Breast epithelium (tissue), 4 donors: ENCODE measurements at regions not wholly inside any gene's neighbourhood (a gene's known extent, or its start where the extent isn't known, plus 50 kb on each side); places are given as distances from the start of the nearest gene placed in this dataset.

Experiments used
- DNase-seq, 2 donors: peaks; one replicate each; pipeline ENCODE4 v3.0.0-alpha.2; 2019; ENCODE audit warnings: low spot score in 2 of 2
- H3K27ac ChIP-seq, 2 donors: fragments of 200-600 bp; sonication (generic) in 1 of 2; one replicate each; pipeline ENCODE4 v1.5.1; 2016 to 2019; ENCODE audit warnings: mild to moderate bottlenecking in 1 of 2
- H3K27me3 ChIP-seq, 2 donors: fragments of 200-600 bp; sonication (generic) in 1 of 2; one replicate each; pipeline versions ENCODE4 v1.5.1 to v1.6.0; 2017 to 2019; ENCODE audit warnings: control low read depth in 1 of 2, mild to moderate bottlenecking in 1 of 2
- H3K36me3 ChIP-seq: fragments of 200-600 bp; one replicate; pipeline ENCODE4 v1.5.1; 2019
- H3K4me1 ChIP-seq, 2 donors: fragments of 200-600 bp; sonication (generic); one replicate each; pipeline ENCODE4 v1.5.1; 2016 to 2019; ENCODE audit warnings: control low read depth in 1 of 2
- H3K4me3 ChIP-seq, 3 donors: fragments of 200-600 bp; sonication (generic); 1 replicate in 2 of 3; 2 replicates in 1 of 3; pipeline ENCODE4 v1.5.1; 2016 to 2019; ENCODE audit warnings: mild to moderate bottlenecking in 3 of 3, moderate library complexity in 2 of 3
- H3K9me3 ChIP-seq, 2 donors: fragments of 200-600 bp; sonication (generic) in 1 of 2; one replicate each; pipeline ENCODE4 v1.5.1; 2016 to 2019; ENCODE audit warnings: control low read depth in 1 of 2
- POLR2A ChIP-seq: fragments of 450-650 bp; IDR thresholded peaks from one replicate; pipeline ENCODE4 v1.6.1; 2016; ENCODE audit warnings: antibody characterized with exemption, mild to moderate bottlenecking, moderate library complexity
- POLR2AphosphoS5 ChIP-seq, 3 donors: sonication (generic); formaldehyde crosslinking; IDR thresholded peaks; one replicate each; pipeline ENCODE4 v1.6.1; 2017; ENCODE audit warnings: antibody characterized with exemption in 3 of 3
- intact Hi-C: fragments of 100-400 bp; cut with DNase I; formaldehyde crosslinking; loops from one replicate; pipeline ENCODE4 v1.15.1; 2023; ENCODE audit warnings: low total_unique reads
- TF ChIP-seq, protein P1 (sequence below), 3 donors: fragments of 450-650 bp; IDR thresholded peaks; one replicate each; pipeline ENCODE4 v1.5.1; 2016 to 2017; ENCODE audit warnings: antibody characterized with exemption in 3 of 3, mild to moderate bottlenecking in 3 of 3, moderate library complexity in 3 of 3

DNA sequence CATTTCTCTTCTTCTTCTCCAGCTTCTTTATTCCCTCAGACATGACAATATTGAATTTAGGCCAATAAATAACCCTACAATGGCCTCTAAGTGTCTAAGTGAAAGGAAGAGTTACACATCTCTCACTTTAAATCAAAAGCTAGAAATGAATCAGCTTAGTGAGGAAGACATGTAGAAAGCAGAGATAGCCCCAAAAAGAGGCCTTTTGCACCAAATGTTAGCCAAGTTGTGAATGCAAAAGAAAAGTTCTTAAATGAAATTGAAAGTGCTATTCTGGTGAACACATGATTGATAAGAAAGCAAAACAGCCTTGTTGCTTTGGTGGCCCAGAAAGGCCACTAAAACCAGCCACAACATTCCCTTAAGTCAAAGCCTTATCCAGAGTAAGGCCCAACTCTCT lies 146.2 kb upstream of the HHIP start:
- no peaks in the 10 kb centered on the region for H3K9me3 ChIP-seq
- H3K36me3 ChIP-seq = no peaks in the 10 kb centered on the region
- intact Hi-C loops = no loop called here
- H3K27me3 ChIP-seq = no peaks in the 10 kb centered on the region
- no peak overlapping the region for H3K27ac ChIP-seq
- DNase-seq = no peak
- TF ChIP-seq POLR2AphosphoS5 (IDR thresholded peaks at IDR 0.05) = no peak
- TF ChIP-seq, protein P1, sequence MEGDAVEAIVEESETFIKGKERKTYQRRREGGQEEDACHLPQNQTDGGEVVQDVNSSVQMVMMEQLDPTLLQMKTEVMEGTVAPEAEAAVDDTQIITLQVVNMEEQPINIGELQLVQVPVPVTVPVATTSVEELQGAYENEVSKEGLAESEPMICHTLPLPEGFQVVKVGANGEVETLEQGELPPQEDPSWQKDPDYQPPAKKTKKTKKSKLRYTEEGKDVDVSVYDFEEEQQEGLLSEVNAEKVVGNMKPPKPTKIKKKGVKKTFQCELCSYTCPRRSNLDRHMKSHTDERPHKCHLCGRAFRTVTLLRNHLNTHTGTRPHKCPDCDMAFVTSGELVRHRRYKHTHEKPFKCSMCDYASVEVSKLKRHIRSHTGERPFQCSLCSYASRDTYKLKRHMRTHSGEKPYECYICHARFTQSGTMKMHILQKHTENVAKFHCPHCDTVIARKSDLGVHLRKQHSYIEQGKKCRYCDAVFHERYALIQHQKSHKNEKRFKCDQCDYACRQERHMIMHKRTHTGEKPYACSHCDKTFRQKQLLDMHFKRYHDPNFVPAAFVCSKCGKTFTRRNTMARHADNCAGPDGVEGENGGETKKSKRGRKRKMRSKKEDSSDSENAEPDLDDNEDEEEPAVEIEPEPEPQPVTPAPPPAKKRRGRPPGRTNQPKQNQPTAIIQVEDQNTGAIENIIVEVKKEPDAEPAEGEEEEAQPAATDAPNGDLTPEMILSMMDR (IDR thresholded peaks at IDR 0.05) = no peak
- no peak for TF ChIP-seq POLR2A
- H3K4me1 ChIP-seq = no peaks in the 10 kb centered on the region
- no peak overlapping the region for H3K4me3 ChIP-seq

DNA sequence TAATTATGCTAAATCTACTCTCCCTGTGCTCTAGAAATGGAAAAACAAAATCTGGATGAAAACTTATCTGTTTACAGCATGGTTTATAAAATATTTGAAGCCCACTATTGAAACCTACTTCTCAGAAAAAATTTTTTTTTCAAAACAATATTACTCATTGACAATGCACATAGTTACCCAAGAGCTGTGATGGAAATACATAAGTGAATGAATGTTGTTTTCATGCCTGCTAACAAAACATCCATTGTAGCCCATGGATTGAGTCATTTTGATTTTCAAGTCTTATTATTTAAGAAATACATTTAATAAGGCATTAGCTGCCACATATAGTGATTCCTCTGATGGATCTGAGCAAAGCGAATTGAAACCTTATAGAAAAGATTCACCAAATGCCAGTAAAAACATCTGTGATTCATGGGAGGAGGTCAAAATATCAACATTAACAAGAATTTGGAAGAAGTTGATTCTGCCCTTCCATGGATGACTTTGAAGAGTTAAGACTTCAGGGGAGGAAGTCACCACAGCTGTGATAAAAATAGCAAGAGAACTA lies 144.7 kb upstream of the HHIP start:
- DNase-seq = no peak
- Histone ChIP-seq H3K9me3 (no peaks in the 10 kb centered on the region), H3K36me3 (no peaks in the 10 kb centered on the region), H3K27me3 (no peaks in the 10 kb centered on the region), H3K4me3 (no peak overlapping the region), H3K27ac (no peak overlapping the region), H3K4me1 (no peaks in the 10 kb centered on the region)
- intact Hi-C loops = no loop called here
- TF ChIP-seq, protein P1 (IDR thresholded peaks at IDR 0.05) = no peak
- no peak for TF ChIP-seq POLR2AphosphoS5 (IDR thresholded peaks at IDR 0.05)
- TF ChIP-seq POLR2A = no peak

- Histone ChIP-seq H3K4me3 (no peak overlapping the region), H3K36me3 (no peaks in the 10 kb centered on the region), H3K27ac (no peak overlapping the region), H3K4me1 (no peaks in the 10 kb centered on the region), H3K27me3 (no peaks in the 10 kb centered on the region), H3K9me3 (no peaks in the 10 kb centered on the region)
- no peak for TF ChIP-seq POLR2A
- TF ChIP-seq POLR2AphosphoS5 (IDR thresholded peaks at IDR 0.05) = no peak
- TF ChIP-seq, protein P1 (IDR thresholded peaks at IDR 0.05) = no peak
- intact Hi-C loops = no loop called here
- no peak for DNase-seq
These were observed 141.1 kb upstream of the HHIP start for GRCh38 chr4:144504883-144505282.

GRCh38 chr4:144507311-144508101 lies 138.4 kb upstream of the HHIP start:
- intact Hi-C loops = no loop called here
- Histone ChIP-seq H3K27me3 (no peaks in the 10 kb centered on the region), H3K9me3 (no peaks in the 10 kb centered on the region), H3K27ac (no peak overlapping the region), H3K36me3 (no peaks in the 10 kb centered on the region), H3K4me1 (no peaks in the 10 kb centered on the region), H3K4me3 (no peak overlapping the region)
- DNase-seq = no peak
- TF ChIP-seq, protein P1 (IDR thresholded peaks at IDR 0.05) = no peak
- no peak for TF ChIP-seq POLR2A
- no peak for TF ChIP-seq POLR2AphosphoS5 (IDR thresholded peaks at IDR 0.05)
